HG03521 (cell line): ENCODE measurements at regions not wholly inside any gene's neighbourhood (a gene's known extent, or its start where the extent isn't known, plus 50 kb on each side); places are given as distances from the start of the nearest gene placed in this dataset.

Experiments
- ATAC-seq: cut with Tn5 transposase; IDR thresholded peaks from one replicate; pipeline ENCODE4 v1.9.1; 2021; ENCODE audit warnings: mild to moderate bottlenecking, moderate library complexity; ENCODE audit not compliant: unreplicated experiment

GRCh38 chr6:98498866-98499265 is 335.5 kb upstream of the POU3F2 start:
- no peak for ATAC-seq

GRCh38 chr6:98514073-98514720 is 320.2 kb upstream of the POU3F2 start:
- no peak for ATAC-seq

GRCh38 chr6:98514796-98515195 is 319.6 kb upstream of the POU3F2 start:
- ATAC-seq: no peak

- no peak for ATAC-seq
These were observed 318.2 kb upstream of the POU3F2 start for GRCh38 chr6:98516206-98516605.

GRCh38 chr6:98516866-98517265 is 317.5 kb upstream of the POU3F2 start:
- no peak for ATAC-seq

- ATAC-seq: no peak
These were observed 308.5 kb upstream of the POU3F2 start for GRCh38 chr6:98525860-98526259.

- no peak for ATAC-seq
These were observed 307.9 kb upstream of the POU3F2 start for GRCh38 chr6:98526465-98526864.

GRCh38 chr6:98529364-98529763 is 305.0 kb upstream of the POU3F2 start:
- ATAC-seq: no peak

GRCh38 chr6:98530732-98531131 is 303.6 kb upstream of the POU3F2 start:
- no peak for ATAC-seq

- ATAC-seq: no peak
These were observed 302.4 kb upstream of the POU3F2 start for GRCh38 chr6:98532004-98532403.

GRCh38 chr6:98539741-98540140 is 294.6 kb upstream of the POU3F2 start:
- no peak for ATAC-seq

- no peak for ATAC-seq
These were observed 288.0 kb upstream of the POU3F2 start for GRCh38 chr6:98546376-98546775.

GRCh38 chr6:98547151-98547550 is 287.2 kb upstream of the POU3F2 start:
- no peak for ATAC-seq

GRCh38 chr6:98547634-98548033 is 286.7 kb upstream of the POU3F2 start:
- no peak for ATAC-seq

- no peak for ATAC-seq
These were observed 286.1 kb upstream of the POU3F2 start for GRCh38 chr6:98548301-98548700.

- ATAC-seq: no peak
These were observed 274.0 kb upstream of the POU3F2 start for GRCh38 chr6:98560418-98560817.

GRCh38 chr6:98560841-98561240 is 273.5 kb upstream of the POU3F2 start:
- ATAC-seq: no peak

GRCh38 chr6:98566126-98566525 is 268.2 kb upstream of the POU3F2 start:
- no peak for ATAC-seq

- no peak for ATAC-seq
These were observed 261.8 kb upstream of the POU3F2 start for GRCh38 chr6:98572579-98572978.

GRCh38 chr6:98574984-98575383 is 259.4 kb upstream of the POU3F2 start:
- ATAC-seq: no peak

- no peak for ATAC-seq
These were observed 257.6 kb upstream of the POU3F2 start for GRCh38 chr6:98576791-98577190.

- ATAC-seq: no peak
These were observed 256.4 kb upstream of the POU3F2 start for GRCh38 chr6:98578016-98578415.

GRCh38 chr6:98579079-98579478 is 255.3 kb upstream of the POU3F2 start:
- no peak for ATAC-seq
